Gastrocnemius medialis (tissue), 4 donors: ENCODE measurements at regions not wholly inside any gene's neighbourhood (a gene's known extent, or its start where the extent isn't known, plus 50 kb on each side); places are given as distances from the start of the nearest gene placed in this dataset.

Experiments used
- CTCF ChIP-seq, 5 experiments: fragments of 450-650 bp in 3 of 5; fragments of 200-600 bp in 2 of 5; sonication (generic) in 2 of 5; IDR thresholded peaks in 4 of 5; conservative IDR thresholded peaks in 1 of 5; 1 replicate in 4 of 5; 2 replicates in 1 of 5; pipeline ENCODE4 v1.5.1; 2016 to 2019; ENCODE audit warnings: antibody characterized with exemption in 5 of 5, mild to moderate bottlenecking in 3 of 5, moderate library complexity in 3 of 5
- POLR2A ChIP-seq, 2 donors: fragments of 450-650 bp; IDR thresholded peaks; one replicate each; pipeline ENCODE4 v1.6.1; 2017; ENCODE audit warnings: antibody characterized with exemption in 2 of 2, mild to moderate bottlenecking in 2 of 2, moderate library complexity in 2 of 2

- TF ChIP-seq CTCF (IDR thresholded peaks at IDR 0.05 in 4 of 5, conservative IDR thresholded peaks at IDR 0.05 in 1 of 5) = no peak
- no peak for TF ChIP-seq POLR2A (IDR thresholded peaks at IDR 0.05)
These were observed 313.5 kb upstream of the RARB start for GRCh38 chr3:25114532-25114931.
